GM06990 (cell line): ENCODE measurements at regions not wholly inside any gene's neighbourhood (a gene's known extent, or its start where the extent isn't known, plus 50 kb on each side); places are given as distances from the start of the nearest gene placed in this dataset.
"Not testable (repeated sequence)": the region's sequence is repeated elsewhere in the genome, so short reads cannot be mapped to it uniquely, and the experiment has no call there.

Experiments
- DNase-seq: peaks from one replicate; pipeline ENCODE4 v3.0.0-alpha.2; 2011; ENCODE audit not compliant: insufficient read length; ENCODE audit errors: extremely low read depth
- H3K27me3 ChIP-seq: replicated peaks from 2 replicates; pipeline ENCODE4 v1.6.0; 2011; ENCODE audit warnings: low read length; ENCODE audit not compliant: control insufficient read depth, insufficient read depth
- H3K36me3 ChIP-seq: 2 replicates; pipeline ENCODE4 v1.5.1; 2011; ENCODE audit warnings: low read length; ENCODE audit not compliant: control insufficient read depth, insufficient read depth
- H3K4me3 ChIP-seq: replicated peaks from 2 replicates; pipeline ENCODE4 v1.5.1; 2011; ENCODE audit warnings: low read depth, mild to moderate bottlenecking, control low read depth, low read length
- TF ChIP-seq, protein P1 (sequence below): IDR thresholded peaks from 2 replicates; pipeline ENCODE4 v1.5.1; 2011; ENCODE audit warnings: low read length, control low read depth, mild to moderate bottlenecking, inconsistent platforms; ENCODE audit not compliant: insufficient read depth, poor library complexity, severe bottlenecking

DNA sequence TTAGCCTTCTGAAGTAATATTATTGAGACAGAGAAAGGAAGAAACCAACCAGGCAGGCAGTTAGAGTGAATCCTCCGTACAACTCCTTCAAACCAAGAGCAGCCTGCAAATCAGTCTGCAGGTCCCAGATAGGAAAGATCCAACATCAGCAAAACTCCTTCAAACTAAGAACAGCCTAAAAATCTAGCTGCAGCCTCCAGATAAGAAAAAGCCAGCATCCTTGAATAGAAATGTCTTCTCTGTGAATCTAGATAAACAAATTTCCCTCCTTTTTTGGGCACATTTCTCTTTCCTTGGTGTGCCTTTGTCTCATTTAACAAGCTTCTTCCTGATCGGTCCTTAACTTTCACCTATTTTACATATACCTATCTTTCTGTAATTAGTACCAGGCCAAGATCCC lies 1004.6 kb upstream of the TMEFF2 start:
- no peak for DNase-seq
- no peaks in the 10 kb centered on the region for H3K36me3 ChIP-seq
- no peaks in the 10 kb centered on the region for H3K27me3 ChIP-seq
- TF ChIP-seq, protein P1, sequence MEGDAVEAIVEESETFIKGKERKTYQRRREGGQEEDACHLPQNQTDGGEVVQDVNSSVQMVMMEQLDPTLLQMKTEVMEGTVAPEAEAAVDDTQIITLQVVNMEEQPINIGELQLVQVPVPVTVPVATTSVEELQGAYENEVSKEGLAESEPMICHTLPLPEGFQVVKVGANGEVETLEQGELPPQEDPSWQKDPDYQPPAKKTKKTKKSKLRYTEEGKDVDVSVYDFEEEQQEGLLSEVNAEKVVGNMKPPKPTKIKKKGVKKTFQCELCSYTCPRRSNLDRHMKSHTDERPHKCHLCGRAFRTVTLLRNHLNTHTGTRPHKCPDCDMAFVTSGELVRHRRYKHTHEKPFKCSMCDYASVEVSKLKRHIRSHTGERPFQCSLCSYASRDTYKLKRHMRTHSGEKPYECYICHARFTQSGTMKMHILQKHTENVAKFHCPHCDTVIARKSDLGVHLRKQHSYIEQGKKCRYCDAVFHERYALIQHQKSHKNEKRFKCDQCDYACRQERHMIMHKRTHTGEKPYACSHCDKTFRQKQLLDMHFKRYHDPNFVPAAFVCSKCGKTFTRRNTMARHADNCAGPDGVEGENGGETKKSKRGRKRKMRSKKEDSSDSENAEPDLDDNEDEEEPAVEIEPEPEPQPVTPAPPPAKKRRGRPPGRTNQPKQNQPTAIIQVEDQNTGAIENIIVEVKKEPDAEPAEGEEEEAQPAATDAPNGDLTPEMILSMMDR: no peak
- no peak overlapping the region for H3K4me3 ChIP-seq

DNA sequence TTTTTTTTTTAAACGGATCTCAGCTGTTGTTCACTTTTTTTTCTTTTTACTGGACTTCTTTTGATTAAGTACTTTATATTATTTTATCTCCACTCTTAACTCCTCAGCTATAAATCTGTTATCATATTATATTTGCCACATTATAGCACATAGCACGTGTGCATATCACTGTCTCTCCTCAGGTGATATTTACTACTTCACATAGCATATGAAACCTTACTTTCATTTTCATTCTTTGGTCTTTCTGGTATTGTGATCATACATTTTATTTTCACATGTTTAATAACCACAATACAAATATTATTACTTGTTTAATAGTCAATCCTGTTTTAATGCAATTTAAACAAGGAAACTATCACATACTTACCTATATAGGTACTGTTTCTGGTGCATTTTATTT lies 993.1 kb upstream of the TMEFF2 start:
- Histone ChIP-seq H3K27me3 (no peaks in the 10 kb centered on the region), H3K36me3 (no peaks in the 10 kb centered on the region), H3K4me3 (no peak overlapping the region)
- no peak for DNase-seq
- TF ChIP-seq, protein P1: no peak

- not testable (repeated sequence) for DNase-seq
Measured at GRCh38 chr2:193170981-193171380, 976.2 kb upstream of the TMEFF2 start.

GRCh38 chr2:193156480-193156879 lies 961.7 kb upstream of the TMEFF2 start:
- H3K4me3 ChIP-seq: no peak overlapping the region
- no peaks in the 10 kb centered on the region for H3K36me3 ChIP-seq
- no peaks in the 10 kb centered on the region for H3K27me3 ChIP-seq
- no peak for DNase-seq
- TF ChIP-seq, protein P1: no peak

More at GRCh38 chr2:193170981-193171380, 976.2 kb upstream of the TMEFF2 start:
- H3K36me3 ChIP-seq, H3K4me3 ChIP-seq, H3K27me3 ChIP-seq: not testable (repeated sequence)

DNA sequence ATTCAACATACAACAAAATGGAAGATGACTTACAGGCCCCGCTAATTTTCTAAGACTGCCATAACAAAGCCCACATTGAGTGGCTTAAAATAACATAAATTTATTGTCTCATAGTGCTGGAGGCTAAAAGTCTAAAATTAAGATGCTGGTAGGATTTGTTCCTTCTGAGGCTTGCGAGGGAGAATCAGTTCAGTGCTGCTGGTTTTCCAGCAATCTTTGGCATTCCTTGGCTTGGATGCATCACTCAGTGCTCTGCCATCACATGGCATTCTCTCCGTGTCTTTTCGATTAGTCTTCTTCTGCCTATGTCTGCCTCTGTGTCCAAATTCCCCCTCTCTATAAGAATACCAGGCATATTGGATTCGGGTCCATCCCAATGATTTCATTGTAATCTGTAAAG lies 959.3 kb upstream of the TMEFF2 start:
- TF ChIP-seq, protein P1: no peak

DNA sequence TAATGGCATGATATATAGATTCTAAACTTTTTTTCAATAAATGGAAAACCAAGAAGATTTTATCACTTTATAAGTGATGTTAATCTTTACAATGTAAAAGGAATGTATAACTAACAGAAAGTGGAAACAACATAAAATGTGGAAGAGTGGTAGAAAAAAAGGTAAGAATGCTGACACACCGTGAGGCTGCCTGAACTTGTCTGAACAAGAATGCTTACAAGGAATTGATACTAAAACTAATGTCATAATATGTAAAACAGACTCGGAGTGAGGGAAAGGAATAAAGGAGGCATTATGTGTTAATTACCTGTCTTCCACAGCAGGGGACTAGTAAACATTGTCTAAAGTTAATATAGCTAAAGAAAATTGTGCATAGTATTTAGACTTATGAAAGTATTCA lies 958.8 kb upstream of the TMEFF2 start:
- no peak for DNase-seq
- TF ChIP-seq, protein P1: no peak
- H3K27me3 ChIP-seq: no peaks in the 10 kb centered on the region
- no peak overlapping the region for H3K4me3 ChIP-seq
- H3K36me3 ChIP-seq: no peaks in the 10 kb centered on the region

More for the DNA sequence above, 959.3 kb upstream of the TMEFF2 start:
- DNase-seq: no peak
- H3K27me3 ChIP-seq: no peaks in the 10 kb centered on the region
- H3K36me3 ChIP-seq: no peaks in the 10 kb centered on the region
- H3K4me3 ChIP-seq: no peak overlapping the region

DNA sequence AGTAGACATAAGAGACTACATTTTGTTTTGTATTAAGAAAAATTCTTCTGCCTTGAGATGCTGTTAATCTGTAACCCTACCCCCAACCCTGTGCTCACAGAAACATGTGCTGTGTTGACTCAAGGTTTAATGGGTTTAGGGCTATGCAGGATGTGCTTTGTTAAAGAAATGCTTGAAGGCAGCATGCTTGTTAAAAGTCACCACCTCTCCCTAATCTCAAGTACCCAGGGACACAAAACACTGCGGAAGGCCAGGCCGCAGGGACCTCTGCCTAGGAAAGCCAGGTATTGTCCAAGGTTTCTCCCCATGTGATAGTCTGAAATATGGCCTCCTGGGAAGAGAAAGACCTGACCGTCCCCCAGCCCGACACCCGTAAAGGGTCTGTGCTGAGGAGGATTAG lies 947.7 kb upstream of the TMEFF2 start:
- not testable (repeated sequence) for H3K27me3 ChIP-seq, H3K36me3 ChIP-seq, DNase-seq, H3K4me3 ChIP-seq
